IMR-90 (cell line): ENCODE measurements at regions not wholly inside any gene's neighbourhood (a gene's known extent, or its start where the extent isn't known, plus 50 kb on each side); places are given as distances from the start of the nearest gene placed in this dataset.

Source experiments
- ATAC-seq: fragments of 200-7000 bp; cut with Tn5 transposase; 2 replicates; pipeline ENCODE4 v1.9.1; 2020; ENCODE audit warnings: low read depth, mild to moderate bottlenecking, moderate library complexity
- BruUV-seq: library from RNA; stranded (reverse); fragments of 400-500 nt; replicated peaks from 2 replicates; lab custom pipeline; 2021; lab: Mats Ljungman, UMichigan
- CTCF ChIA-PET: fragments of 300-600 bp; formaldehyde crosslinking; extraction: SDS; loops from one replicate; lab custom pipeline; 2021; ENCODE audit warnings: antibody characterized with exemption; lab: Yijun Ruan, JAX
- POLR2A ChIA-PET: fragments of 300-600 bp; sonication (Branson Sonifier 250); formaldehyde crosslinking; loops from one replicate; lab custom pipeline; 2022; ENCODE audit warnings: antibody characterized with exemption; ENCODE audit not compliant: unreplicated experiment; lab: Charles Lee
- DNase-seq: peaks from one replicate; pipeline ENCODE4 v3.0.0; 2013
- H2AFZ ChIP-seq: replicated peaks from 2 replicates; pipeline ENCODE3; 2013; ENCODE audit warnings: low read length, mild to moderate bottlenecking; ENCODE audit not compliant: poor library complexity
- H2AK5ac ChIP-seq: 2 replicates; pipeline ENCODE4 v1.6.1; 2013; ENCODE audit warnings: low read depth, low read length, inconsistent platforms
- H2AK9ac ChIP-seq: replicated peaks from 2 replicates; pipeline ENCODE3; 2013; ENCODE audit warnings: mild to moderate bottlenecking, low read depth, low read length, moderate library complexity; ENCODE audit not compliant: poor library complexity
- H2BK120ac ChIP-seq: 2 replicates; pipeline ENCODE4 v1.6.1; 2013; ENCODE audit warnings: low read depth, low read length, inconsistent platforms
- H2BK15ac ChIP-seq: 3 replicates; pipeline ENCODE4 v1.6.1; 2013; ENCODE audit warnings: low read depth, low read length, inconsistent platforms
- H2BK20ac ChIP-seq: 2 replicates; pipeline ENCODE4 v1.6.1; 2013; ENCODE audit warnings: low read depth, mild to moderate bottlenecking, inconsistent platforms, low read length, moderate library complexity
- H2BK5ac ChIP-seq: 2 replicates; pipeline ENCODE4 v1.6.1; 2013; ENCODE audit warnings: mild to moderate bottlenecking, low read depth, low read length, inconsistent platforms; ENCODE audit not compliant: poor library complexity, severe bottlenecking
- H3K14ac ChIP-seq: replicated peaks from 2 replicates; pipeline ENCODE4 v1.6.1; 2013; ENCODE audit warnings: low read depth, low read length, inconsistent platforms
- H3K18ac ChIP-seq: 2 replicates; pipeline ENCODE4 v1.6.1; 2013; ENCODE audit warnings: low read depth, low read length, control low read depth
- H3K23ac ChIP-seq: 2 replicates; pipeline ENCODE4 v1.6.1; 2013; ENCODE audit warnings: low read depth, low read length, inconsistent platforms
- H3K27ac ChIP-seq: 2 replicates; pipeline ENCODE4 v1.5.1; 2013; ENCODE audit warnings: mild to moderate bottlenecking, control low read depth, low read length; ENCODE audit not compliant: insufficient read depth
- H3K27me3 ChIP-seq: 2 replicates; pipeline ENCODE4 v1.6.1; 2013; ENCODE audit warnings: low read length; ENCODE audit not compliant: control insufficient read depth, insufficient read depth
- H3K36me3 ChIP-seq: 2 replicates; pipeline ENCODE4 v1.6.1; 2013; ENCODE audit warnings: low read length, mixed read lengths; ENCODE audit not compliant: control insufficient read depth, insufficient read depth
- H3K4ac ChIP-seq: 2 replicates; pipeline ENCODE4 v1.6.1; 2013; ENCODE audit warnings: low read depth, low read length, inconsistent platforms
- H3K4me1 ChIP-seq: 2 replicates; pipeline ENCODE4 v1.6.1; 2013; ENCODE audit warnings: low read length, mixed read lengths; ENCODE audit not compliant: control insufficient read depth, insufficient read depth
- H3K4me2 ChIP-seq: 2 replicates; pipeline ENCODE4 v1.6.1; 2013; ENCODE audit warnings: low read depth, mild to moderate bottlenecking, control low read depth, low read length, moderate library complexity
- H3K4me3 ChIP-seq: 2 replicates; pipeline ENCODE4 v1.5.1; 2013; ENCODE audit warnings: low read depth, mild to moderate bottlenecking, control low read depth, low read length, moderate library complexity; ENCODE audit not compliant: insufficient read depth
- H3K56ac ChIP-seq: 2 replicates; pipeline ENCODE4 v1.6.1; 2013; ENCODE audit warnings: low read length, inconsistent platforms; ENCODE audit not compliant: insufficient read depth; ENCODE audit errors: extremely low read depth
- H3K79me1 ChIP-seq, 2 experiments: 2 replicates each; pipeline ENCODE4 v1.6.1; 2013; ENCODE audit warnings: low read length in 2 of 2, inconsistent platforms in 1 of 2, low read depth in 1 of 2
- H3K9ac ChIP-seq: 2 replicates; pipeline ENCODE4 v1.6.1; 2013; ENCODE audit warnings: low read depth, low read length, control low read depth
- H3K9me1 ChIP-seq: 2 replicates; pipeline ENCODE4 v1.6.1; 2013; ENCODE audit warnings: low read length, inconsistent platforms; ENCODE audit not compliant: insufficient read depth
- H3K9me3 ChIP-seq: 2 replicates; pipeline ENCODE4 v1.6.1; 2013; ENCODE audit warnings: low read length; ENCODE audit not compliant: control insufficient read depth, insufficient read depth
- H4K20me1 ChIP-seq: 2 replicates; pipeline ENCODE4 v1.6.1; 2013; ENCODE audit warnings: low read length, inconsistent platforms; ENCODE audit not compliant: insufficient read depth
- H4K5ac ChIP-seq: 2 replicates; pipeline ENCODE4 v1.6.1; 2013; ENCODE audit warnings: mild to moderate bottlenecking, low read depth, low read length, control low read depth
- H4K8ac ChIP-seq, 2 experiments: 2 replicates each; pipeline ENCODE4 v1.6.1; 2013; ENCODE audit warnings: low read depth in 2 of 2, low read length in 2 of 2, control low read depth in 1 of 2, inconsistent platforms in 1 of 2
- H4K91ac ChIP-seq: 2 replicates; pipeline ENCODE4 v1.6.1; 2013; ENCODE audit warnings: low read depth, low read length, inconsistent platforms; ENCODE audit not compliant: insufficient read depth
- BHLHE40 ChIP-seq: fragments of 150-350 bp; IDR thresholded peaks from 2 replicates; pipeline ENCODE4 v1.6.1; 2016; ENCODE audit warnings: mild to moderate bottlenecking, low read depth, low read length
- CHD1 ChIP-seq: IDR thresholded peaks from 2 replicates; pipeline ENCODE4 v1.6.1; 2012; ENCODE audit warnings: low read depth, low read length, improper control_type of control experiment
- ELK1 ChIP-seq: fragments of 150-350 bp; IDR thresholded peaks from 2 replicates; pipeline ENCODE4 v1.6.1; 2016; ENCODE audit warnings: low read depth, mild to moderate bottlenecking, low read length, moderate library complexity, borderline replicate concordance
- MAFK ChIP-seq: IDR thresholded peaks from 2 replicates; pipeline ENCODE4 v1.6.1; 2012; ENCODE audit warnings: low read depth, low read length, improper control_type of control experiment
- MAZ ChIP-seq: IDR thresholded peaks from 2 replicates; pipeline ENCODE4 v1.6.1; 2012; ENCODE audit warnings: low read depth, mild to moderate bottlenecking, low read length, improper control_type of control experiment, moderate library complexity, borderline replicate concordance
- MXI1 ChIP-seq: IDR thresholded peaks from 2 replicates; pipeline ENCODE4 v1.6.1; 2012; ENCODE audit warnings: low read depth, mild to moderate bottlenecking, low read length, moderate library complexity, borderline replicate concordance
- NFE2L2 ChIP-seq: fragments of 150-350 bp; IDR thresholded peaks from 2 replicates; pipeline ENCODE4 v1.6.1; 2016; ENCODE audit warnings: low read depth, mild to moderate bottlenecking, low read length
- POLR2A ChIP-seq: IDR thresholded peaks from 2 replicates; pipeline ENCODE4 v1.6.1; 2012; ENCODE audit warnings: mild to moderate bottlenecking, low read depth, low read length
- RAD21 ChIP-seq: IDR thresholded peaks from 2 replicates; pipeline ENCODE4 v1.6.1; 2012; ENCODE audit warnings: low read length, improper control_type of control experiment
- RFX5 ChIP-seq: IDR thresholded peaks from 2 replicates; pipeline ENCODE4 v1.8.0; 2012; ENCODE audit warnings: low read depth, mild to moderate bottlenecking, low read length, moderate library complexity
- SMC3 ChIP-seq: fragments of 150-350 bp; IDR thresholded peaks from 2 replicates; pipeline ENCODE4 v1.6.1; 2016; ENCODE audit warnings: low read depth, mild to moderate bottlenecking, antibody characterized with exemption, low read length, moderate library complexity
- USF2 ChIP-seq: fragments of 150-350 bp; IDR thresholded peaks from 2 replicates; pipeline ENCODE4 v1.6.1; 2017; ENCODE audit warnings: mild to moderate bottlenecking, antibody characterized with exemption, low read length, low read depth
- WGBS, 2 experiments: methylation state at CpG; one replicate each; pipeline versions ENCODE4 v1.1.5 to v1.1.7; 2013; ENCODE audit warnings: missing lambda C conversion rate in 2 of 2; ENCODE audit not compliant: insufficient read length in 1 of 2; ENCODE audit errors: extremely low coverage in 2 of 2; 5-methylcytosine and 5-hydroxymethylcytosine counted together
- dilution Hi-C: fragments of 300-500 bp; cut with HindIII; formaldehyde crosslinking; loops from one replicate; pipeline ENCODE4 v1.14.3; 2018; ENCODE audit warnings: low sequenced_read_pairs; ENCODE audit not compliant: unreplicated experiment
- in situ Hi-C: fragments of 300-500 bp; cut with MboI; formaldehyde crosslinking; loops from 3 replicates; pipeline ENCODE4 v1.14.3; 2019; ENCODE audit warnings: low sequenced_read_pairs, inconsistent platforms, mixed read lengths
- intact Hi-C: fragments of 100-400 bp; cut with micrococcal nuclease; formaldehyde crosslinking; loops from 2 replicates; pipeline ENCODE4 v1.10.0; 2022

GRCh38 chr20:48569679-48570078 is 258.1 kb downstream of the PREX1 start:
- Histone ChIP-seq H3K27ac (no peak overlapping the region), H3K9ac (no peak overlapping the region), H3K9me1 (no peaks in the 10 kb centered on the region), H3K4ac (no peak overlapping the region), H4K5ac (no peak overlapping the region), H3K56ac (no peak overlapping the region), H3K9me3 (no peaks in the 10 kb centered on the region; the same call in 1 of the 2 replicates), H3K23ac (no peak overlapping the region), H3K4me1 (no peaks in the 10 kb centered on the region), H3K27me3 (peaks cover 9% of the 10 kb centered on the region), H3K79me1 (no peaks in the 10 kb centered on the region), H3K4me2 (no peak overlapping the region), H2BK120ac (no peak overlapping the region), H4K20me1 (no peaks in the 10 kb centered on the region), H4K91ac (no peak overlapping the region), H2BK5ac (no peak overlapping the region), H2AK5ac (no peak overlapping the region), H4K8ac (no peak overlapping the region), H2AFZ (no peak overlapping the region), H2AK9ac (no peak overlapping the region), H2BK15ac (no peak overlapping the region), H3K36me3 (no peaks in the 10 kb centered on the region), H2BK20ac (no peak overlapping the region), H3K18ac (no peak overlapping the region), H3K4me3 (no peak overlapping the region), H3K14ac (no peak overlapping the region)
- dilution Hi-C loops (no loop called here), intact Hi-C loops (no loop called here), in situ Hi-C loops (no loop called here)
- BruUV-seq, result no TSS peak
- ChIA-PET CTCF (no interaction called here), POLR2A (no interaction called here)
- ATAC-seq (no peak), DNase-seq (no peak)
- TF ChIP-seq BHLHE40 (no peak), USF2 (no peak), ELK1 (no peak), MAZ (no peak), NFE2L2 (no peak), POLR2A (no peak), SMC3 (no peak), MAFK (no peak), RFX5 (no peak), CHD1 (no peak), MXI1 (no peak), RAD21 (no peak)
- WGBS, 2 experiments, result 30% methylated on average over 2 of the region's 9 CpGs; no CpG with 5 or more reads in 1 of the 2 experiments
